HFF-Myc (cell line): ENCODE measurements at regions not wholly inside any gene's neighbourhood (a gene's known extent, or its start where the extent isn't known, plus 50 kb on each side); places are given as distances from the start of the nearest gene placed in this dataset.

ENCODE experiments used
- DNase-seq: peaks from one replicate; pipeline ENCODE4 v3.0.0-alpha.2; 2011; ENCODE audit warnings: low read depth; ENCODE audit errors: extremely low read depth
- H3K4me3 ChIP-seq: replicated peaks from 2 replicates; pipeline ENCODE4 v1.5.1; 2011; ENCODE audit warnings: low read depth, mild to moderate bottlenecking, control low read depth, low read length
- TF ChIP-seq, protein P1 (sequence below): IDR thresholded peaks from 2 replicates; pipeline ENCODE4 v1.5.1; 2012; ENCODE audit warnings: mild to moderate bottlenecking, low read depth, low read length, control low read depth; ENCODE audit errors: missing control alignments

DNA sequence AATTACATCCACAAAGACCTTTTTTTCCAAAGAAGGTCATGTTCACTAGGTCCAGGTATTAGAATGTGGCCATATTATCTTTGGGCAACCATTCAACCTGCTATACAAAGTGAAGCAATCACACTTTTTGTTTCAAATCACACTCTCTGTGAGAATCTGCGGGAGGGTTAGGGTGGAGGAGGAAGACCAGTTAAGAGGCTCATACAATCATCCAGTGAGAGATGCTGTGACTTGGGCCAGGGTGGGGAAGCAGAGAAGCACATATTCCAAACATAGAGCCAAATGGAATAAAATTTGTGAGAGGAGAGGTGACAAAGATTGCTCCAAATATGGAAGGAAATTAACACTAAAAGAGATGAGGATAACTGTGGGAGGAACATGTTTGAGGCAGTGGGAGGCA, 351.6 kb downstream of the CYRIA start:
- DNase-seq = no peak
- no peak overlapping the region for H3K4me3 ChIP-seq
- TF ChIP-seq, protein P1, sequence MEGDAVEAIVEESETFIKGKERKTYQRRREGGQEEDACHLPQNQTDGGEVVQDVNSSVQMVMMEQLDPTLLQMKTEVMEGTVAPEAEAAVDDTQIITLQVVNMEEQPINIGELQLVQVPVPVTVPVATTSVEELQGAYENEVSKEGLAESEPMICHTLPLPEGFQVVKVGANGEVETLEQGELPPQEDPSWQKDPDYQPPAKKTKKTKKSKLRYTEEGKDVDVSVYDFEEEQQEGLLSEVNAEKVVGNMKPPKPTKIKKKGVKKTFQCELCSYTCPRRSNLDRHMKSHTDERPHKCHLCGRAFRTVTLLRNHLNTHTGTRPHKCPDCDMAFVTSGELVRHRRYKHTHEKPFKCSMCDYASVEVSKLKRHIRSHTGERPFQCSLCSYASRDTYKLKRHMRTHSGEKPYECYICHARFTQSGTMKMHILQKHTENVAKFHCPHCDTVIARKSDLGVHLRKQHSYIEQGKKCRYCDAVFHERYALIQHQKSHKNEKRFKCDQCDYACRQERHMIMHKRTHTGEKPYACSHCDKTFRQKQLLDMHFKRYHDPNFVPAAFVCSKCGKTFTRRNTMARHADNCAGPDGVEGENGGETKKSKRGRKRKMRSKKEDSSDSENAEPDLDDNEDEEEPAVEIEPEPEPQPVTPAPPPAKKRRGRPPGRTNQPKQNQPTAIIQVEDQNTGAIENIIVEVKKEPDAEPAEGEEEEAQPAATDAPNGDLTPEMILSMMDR = no peak

DNA sequence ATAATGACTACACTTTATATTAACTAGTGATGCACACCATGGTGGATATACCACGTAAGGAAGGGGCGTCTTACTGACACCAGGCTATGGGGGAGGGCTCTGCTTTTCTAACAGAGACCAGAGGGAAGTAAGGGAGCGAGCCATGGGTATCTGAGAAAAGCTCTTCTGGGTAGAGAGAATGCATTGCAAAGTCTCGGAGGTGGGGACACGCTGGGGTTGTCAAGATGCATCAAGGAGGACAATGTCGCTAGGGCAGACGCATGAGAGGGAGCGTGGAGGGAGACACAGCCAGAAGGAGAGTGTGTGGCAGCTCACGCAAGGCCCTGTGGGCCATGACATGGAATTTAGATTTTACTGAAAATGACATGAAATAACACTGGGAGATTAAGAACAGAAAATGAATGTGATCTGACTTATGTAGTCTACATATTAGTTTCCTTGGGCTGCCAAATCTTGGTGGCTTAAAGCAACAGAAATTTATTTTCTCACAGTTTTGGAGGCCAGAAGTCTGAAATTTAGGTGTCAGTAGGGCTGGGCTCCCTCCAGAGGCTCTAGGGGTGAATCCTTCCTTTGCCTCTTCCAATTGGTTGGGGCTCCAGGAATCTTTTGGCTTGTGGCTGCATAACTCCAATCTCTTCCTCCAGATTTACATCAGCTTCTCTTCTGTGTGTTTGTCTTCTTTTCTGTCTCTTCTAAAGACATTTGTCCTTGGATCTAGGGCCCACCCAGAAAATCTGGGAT, 352.2 kb downstream of the CYRIA start:
- TF ChIP-seq, protein P1 = no peak
- DNase-seq = no peak
- no peak overlapping the region for H3K4me3 ChIP-seq

- DNase-seq = no peak
These were observed 352.9 kb downstream of the CYRIA start for GRCh38 chr2:16312771-16313170.

GRCh38 chr2:16311521-16312440, 353.9 kb downstream of the CYRIA start:
- H3K4me3 ChIP-seq = no peak overlapping the region
- no peak for DNase-seq
- TF ChIP-seq, protein P1 = no peak

More at GRCh38 chr2:16312771-16313170, 352.9 kb downstream of the CYRIA start:
- no peak overlapping the region for H3K4me3 ChIP-seq
- TF ChIP-seq, protein P1 = no peak

GRCh38 chr2:16308816-16309215, 356.8 kb downstream of the CYRIA start:
- no peak overlapping the region for H3K4me3 ChIP-seq
- TF ChIP-seq, protein P1 = no peak
- DNase-seq = no peak

GRCh38 chr2:16304876-16305590, 360.6 kb downstream of the CYRIA start:
- no peak overlapping the region for H3K4me3 ChIP-seq
- no peak for DNase-seq
- TF ChIP-seq, protein P1 = no peak
